Hematopoietic multipotent progenitor cell (in vitro differentiated cells): ENCODE measurements at regions not wholly inside any gene's neighbourhood (a gene's known extent, or its start where the extent isn't known, plus 50 kb on each side); places are given as distances from the start of the nearest gene placed in this dataset.
"Not testable (repeated sequence)": the region's sequence is repeated elsewhere in the genome, so short reads cannot be mapped to it uniquely, and the experiment has no call there.

Source experiments
- DNase-seq, 3 donors: peaks; one replicate each; pipeline ENCODE4 v3.0.0-alpha.2; 2011 to 2015; ENCODE audit warnings: low read depth in 2 of 3, low spot score in 2 of 3

- no peak for DNase-seq
Observed at GRCh38 chr12:127592245-127592644, 674.7 kb upstream of the TMEM132C start.

GRCh38 chr12:127594351-127594970 is 672.5 kb upstream of the TMEM132C start:
- DNase-seq, result no peak

- DNase-seq, result no peak
Observed at GRCh38 chr12:127595506-127595905, 671.5 kb upstream of the TMEM132C start.

- no peak for DNase-seq
Observed at GRCh38 chr12:127596891-127597290, 670.1 kb upstream of the TMEM132C start.

- DNase-seq, result no peak
Observed at GRCh38 chr12:127599436-127599835, 667.5 kb upstream of the TMEM132C start.

GRCh38 chr12:127600211-127600610 is 666.8 kb upstream of the TMEM132C start:
- no peak for DNase-seq

GRCh38 chr12:127606476-127607015 is 660.4 kb upstream of the TMEM132C start:
- DNase-seq, result no peak

- no peak for DNase-seq
Observed at GRCh38 chr12:127607146-127607725, 659.7 kb upstream of the TMEM132C start.

- DNase-seq, result not testable (repeated sequence)
Observed at GRCh38 chr12:127608359-127608758, 658.6 kb upstream of the TMEM132C start.

- DNase-seq, result no peak
Observed at GRCh38 chr12:127613056-127613455, 653.9 kb upstream of the TMEM132C start.

GRCh38 chr12:127619869-127620734 is 646.9 kb upstream of the TMEM132C start:
- no peak for DNase-seq

GRCh38 chr12:127620735-127621355 is 646.1 kb upstream of the TMEM132C start:
- DNase-seq, result no peak

GRCh38 chr12:127621366-127621765 is 645.6 kb upstream of the TMEM132C start:
- no peak for DNase-seq

GRCh38 chr12:127623362-127623761 is 643.6 kb upstream of the TMEM132C start:
- DNase-seq, result no peak

GRCh38 chr12:127625176-127625771 is 641.7 kb upstream of the TMEM132C start:
- no peak for DNase-seq

- DNase-seq, result no peak
Observed at GRCh38 chr12:127628645-127629044, 638.3 kb upstream of the TMEM132C start.

GRCh38 chr12:127629066-127629820 is 637.7 kb upstream of the TMEM132C start:
- DNase-seq, result no peak

- DNase-seq, result no peak
Observed at GRCh38 chr12:127632461-127632860, 634.5 kb upstream of the TMEM132C start.

- DNase-seq, result no peak
Observed at GRCh38 chr12:127635838-127636237, 631.1 kb upstream of the TMEM132C start.

- DNase-seq, result no peak
Observed at GRCh38 chr12:127636882-127637281, 630.1 kb upstream of the TMEM132C start.
